H9 (cell line): ENCODE measurements at regions not wholly inside any gene's neighbourhood (a gene's known extent, or its start where the extent isn't known, plus 50 kb on each side); places are given as distances from the start of the nearest gene placed in this dataset.

Experiments used
- DNase-seq: peaks from one replicate; pipeline ENCODE4 v3.0.0-alpha.2; 2017
- H2AFZ ChIP-seq: one replicate; pipeline ENCODE4 v1.6.1; 2013; ENCODE audit warnings: mild to moderate bottlenecking, low read length, control low read depth, moderate library complexity
- H2AK5ac ChIP-seq: 2 replicates; pipeline ENCODE4 v1.6.1; 2013; ENCODE audit warnings: low read length, control low read depth, mixed read lengths; ENCODE audit not compliant: insufficient read length
- H2BK120ac ChIP-seq: one replicate; pipeline ENCODE4 v1.6.1; 2013; ENCODE audit warnings: low read depth, mild to moderate bottlenecking, low read length, control low read depth, inconsistent platforms; ENCODE audit not compliant: poor library complexity, severe bottlenecking
- H2BK12ac ChIP-seq: 2 replicates; pipeline ENCODE4 v1.6.1; 2013; ENCODE audit warnings: low read length, control low read depth, mixed read lengths, low read depth; ENCODE audit not compliant: insufficient read length
- H2BK15ac ChIP-seq: 2 replicates; pipeline ENCODE4 v1.6.1; 2013; ENCODE audit warnings: low read depth, low read length, control low read depth
- H2BK20ac ChIP-seq: one replicate; pipeline ENCODE4 v1.6.1; 2013; ENCODE audit warnings: low read depth, mild to moderate bottlenecking, low read length, control low read depth, inconsistent platforms; ENCODE audit not compliant: poor library complexity, severe bottlenecking
- H2BK5ac ChIP-seq: 2 replicates; pipeline ENCODE4 v1.6.1; 2013; ENCODE audit warnings: low read length, control low read depth, mixed read lengths; ENCODE audit not compliant: insufficient read length
- H3K14ac ChIP-seq: 2 replicates; pipeline ENCODE4 v1.6.1; 2013; ENCODE audit warnings: low read length, control low read depth; ENCODE audit not compliant: insufficient read depth
- H3K18ac ChIP-seq: 2 replicates; pipeline ENCODE4 v1.6.1; 2013; ENCODE audit warnings: low read depth, mild to moderate bottlenecking, mixed read lengths, low read length, control low read depth; ENCODE audit not compliant: insufficient read length
- H3K23ac ChIP-seq: 2 replicates; pipeline ENCODE4 v1.6.1; 2013; ENCODE audit warnings: low read length, control low read depth, mixed read lengths, low read depth; ENCODE audit not compliant: insufficient read length
- H3K23me2 ChIP-seq: 2 replicates; pipeline ENCODE4 v1.6.1; 2013; ENCODE audit warnings: low read depth, mild to moderate bottlenecking, mixed read lengths, low read length, control low read depth; ENCODE audit not compliant: insufficient read length, poor library complexity, severe bottlenecking
- H3K27ac ChIP-seq: 2 replicates; pipeline ENCODE4 v1.5.1; 2013; ENCODE audit warnings: low read length, control low read depth, mixed read lengths, low read depth; ENCODE audit not compliant: insufficient read length
- H3K27me3 ChIP-seq: 2 replicates; pipeline ENCODE4 v1.6.1; 2013; ENCODE audit warnings: low read length, control low read depth, inconsistent platforms; ENCODE audit not compliant: insufficient read depth
- H3K4ac ChIP-seq: 2 replicates; pipeline ENCODE4 v1.6.1; 2013; ENCODE audit warnings: low read depth, mild to moderate bottlenecking, control low read depth, inconsistent platforms, low read length, moderate library complexity
- H3K4me1 ChIP-seq: 2 replicates; pipeline ENCODE4 v1.6.1; 2013; ENCODE audit warnings: low read length, control low read depth, inconsistent platforms; ENCODE audit not compliant: insufficient read depth
- H3K4me2 ChIP-seq: 2 replicates; pipeline ENCODE4 v1.6.1; 2013; ENCODE audit warnings: low read length, control low read depth, mixed read lengths; ENCODE audit not compliant: insufficient read length, insufficient read depth
- H3K56ac ChIP-seq: 2 replicates; pipeline ENCODE4 v1.6.1; 2013; ENCODE audit warnings: low read depth, mild to moderate bottlenecking, mixed read lengths, low read length, control low read depth; ENCODE audit not compliant: insufficient read length
- H3K79me1 ChIP-seq: 2 replicates; pipeline ENCODE4 v1.6.1; 2013; ENCODE audit warnings: low read depth, mild to moderate bottlenecking, moderate library complexity, low read length, control low read depth, inconsistent platforms; ENCODE audit not compliant: insufficient read depth, poor library complexity, severe bottlenecking
- H3K79me2 ChIP-seq: 2 replicates; pipeline ENCODE4 v1.6.1; 2013; ENCODE audit warnings: low read length, control low read depth, inconsistent platforms; ENCODE audit not compliant: insufficient read depth
- H3K9ac ChIP-seq: 2 replicates; pipeline ENCODE4 v1.6.1; 2013; ENCODE audit warnings: low read length, control low read depth, mixed read lengths; ENCODE audit not compliant: insufficient read length; ENCODE audit errors: extremely low read depth
- H3K9me3 ChIP-seq: one replicate; pipeline ENCODE4 v1.6.1; 2013; ENCODE audit warnings: low read depth, low read length, inconsistent platforms; ENCODE audit not compliant: control insufficient read depth
- H3T11ph ChIP-seq: one replicate; pipeline ENCODE4 v1.6.1; 2013; ENCODE audit warnings: mild to moderate bottlenecking, low read length, control low read depth, inconsistent platforms
- H4K20me1 ChIP-seq: one replicate; pipeline ENCODE4 v1.6.1; 2013; ENCODE audit not compliant: control insufficient read depth, insufficient read length, insufficient read depth
- H4K5ac ChIP-seq: 2 replicates; pipeline ENCODE4 v1.6.1; 2013; ENCODE audit warnings: low read depth, mild to moderate bottlenecking, mixed read lengths, low read length, control low read depth; ENCODE audit not compliant: insufficient read length
- H4K8ac ChIP-seq: replicated peaks from 2 replicates; pipeline ENCODE4 v1.6.1; 2013; ENCODE audit warnings: low read length, control low read depth, mixed read lengths, low read depth; ENCODE audit not compliant: insufficient read length
- H4K91ac ChIP-seq: 2 replicates; pipeline ENCODE4 v1.6.1; 2013; ENCODE audit warnings: low read depth, mild to moderate bottlenecking, moderate library complexity, mixed read lengths, low read length, control low read depth; ENCODE audit not compliant: insufficient read length
- H3K27ac Mint-ChIP-seq, 3 experiments: 2 replicates in 2 of 3; 3 replicates in 1 of 3; pipeline ENCODE4 v1.8.0; 2020 to 2021; ENCODE audit warnings: mixed read lengths in 3 of 3, mild to moderate bottlenecking in 1 of 3, moderate library complexity in 1 of 3
- H3K27me3 Mint-ChIP-seq: 2 replicates; pipeline ENCODE4 v1.8.0; 2021; ENCODE audit warnings: low read depth, mild to moderate bottlenecking, moderate library complexity, mixed read lengths
- H3K36me3 Mint-ChIP-seq, 3 experiments: 2 replicates in 2 of 3; 3 replicates in 1 of 3; pipeline ENCODE4 v1.8.0; 2020 to 2021; ENCODE audit warnings: low read depth in 3 of 3, mixed read lengths in 3 of 3; ENCODE audit not compliant: insufficient read depth in 1 of 3
- H3K4me1 Mint-ChIP-seq, 2 experiments: 2 replicates each; pipeline ENCODE4 v1.8.0; 2020; ENCODE audit warnings: mixed read lengths in 2 of 2
- H3K4me3 Mint-ChIP-seq, 2 experiments: 2 replicates in 1 of 2; 3 replicates in 1 of 2; pipeline ENCODE4 v1.8.0; 2020 to 2021; ENCODE audit warnings: mild to moderate bottlenecking in 2 of 2, mixed read lengths in 2 of 2, moderate library complexity in 1 of 2
- H3K9me3 Mint-ChIP-seq, 2 experiments: 2 replicates in 1 of 2; 3 replicates in 1 of 2; pipeline ENCODE4 v1.8.0; 2020; ENCODE audit warnings: mild to moderate bottlenecking in 2 of 2, mixed read lengths in 2 of 2, moderate library complexity in 1 of 2
- CTCF ChIP-seq: fragments of 200-600 bp; sonication (generic); conservative IDR thresholded peaks from 3 replicates; pipeline ENCODE4 v1.8.0; 2021; ENCODE audit warnings: antibody characterized with exemption, mild to moderate bottlenecking

- Histone ChIP-seq H2BK12ac (no peak overlapping the region), H2BK15ac (no peak overlapping the region), H3K79me1 (no peaks in the 10 kb centered on the region), H3K23me2 (no peaks in the 10 kb centered on the region), H3K18ac (no peak overlapping the region), H3K4me2 (no peak overlapping the region), H2BK20ac (no peak overlapping the region), H4K91ac (no peak overlapping the region), H2AFZ (no peak overlapping the region), H3K56ac (no peak overlapping the region), H3K9me3 (no peaks in the 10 kb centered on the region), H2BK120ac (no peak overlapping the region), H3K27ac (no peak overlapping the region), H3K4me1 (no peaks in the 10 kb centered on the region), H2BK5ac (no peak overlapping the region), H3K27me3 (no peaks in the 10 kb centered on the region), H4K20me1 (no peaks in the 10 kb centered on the region), H3K4ac (no peak overlapping the region), H3K79me2 (no peaks in the 10 kb centered on the region), H3K14ac (no peak overlapping the region), H3K23ac (no peak overlapping the region), H3T11ph (no peak overlapping the region), H4K5ac (no peak overlapping the region), H4K8ac (no peak overlapping the region), H3K9ac (no peak overlapping the region), H2AK5ac (no peak overlapping the region)
- Mint-ChIP-seq H3K4me3 (no peak overlapping the region), H3K27me3 (no peaks in the 10 kb centered on the region), H3K9me3 (peaks cover 0 to 5% of the 10 kb centered on the region in 2 experiments; a peak in 1 of 5 replicates), H3K27ac (no peak overlapping the region), H3K4me1 (no peaks in the 10 kb centered on the region), H3K36me3 (no peaks in the 10 kb centered on the region)
- no peak for DNase-seq
- TF ChIP-seq CTCF: no peak
Measured at GRCh38 chr4:135900956-135901355, 1631.3 kb downstream of the PCDH18 start.
